Nephron (organoid): ENCODE measurements at regions not wholly inside any gene's neighbourhood (a gene's known extent, or its start where the extent isn't known, plus 50 kb on each side); places are given as distances from the start of the nearest gene placed in this dataset.

Experiments
- H3K27ac Mint-ChIP-seq, 3 experiments: 2 replicates each; pipeline ENCODE4 v1.8.0; 2020; ENCODE audit warnings: mixed read lengths in 3 of 3, mild to moderate bottlenecking in 2 of 3, moderate library complexity in 1 of 3
- H3K27me3 Mint-ChIP-seq: 2 replicates; pipeline ENCODE4 v1.8.0; 2021; ENCODE audit warnings: low read depth, mild to moderate bottlenecking, moderate library complexity, mixed read lengths
- H3K36me3 Mint-ChIP-seq: 2 replicates; pipeline ENCODE4 v1.8.0; 2020; ENCODE audit warnings: low read depth, mixed read lengths
- H3K4me1 Mint-ChIP-seq: 2 replicates; pipeline ENCODE4 v1.8.0; 2020; ENCODE audit warnings: mixed read lengths
- H3K4me3 Mint-ChIP-seq, 3 experiments: 2 replicates each; pipeline ENCODE4 v1.8.0; 2020; ENCODE audit warnings: mild to moderate bottlenecking in 3 of 3, mixed read lengths in 3 of 3, moderate library complexity in 2 of 3
- H3K9me3 Mint-ChIP-seq: 2 replicates; pipeline ENCODE4 v1.8.0; 2020; ENCODE audit warnings: mixed read lengths
- CTCF ChIP-seq, 3 experiments: fragments of 200-600 bp; sonication (generic); IDR thresholded peaks; one replicate each; pipeline ENCODE4 v1.5.0; 2021; ENCODE audit warnings: antibody characterized with exemption in 3 of 3; ENCODE audit not compliant: unreplicated experiment in 3 of 3

- TF ChIP-seq CTCF (IDR thresholded peaks at IDR 0.05; ENCODE audit: unreplicated experiment in 3 of 3): no peak
- Mint-ChIP-seq H3K27ac (peak overlapping the region in 1 of 3 experiments; percentile 13), H3K9me3 (no peaks in the 10 kb centered on the region), H3K4me1 (peaks cover 15% of the 10 kb centered on the region), H3K36me3 (no peaks in the 10 kb centered on the region), H3K27me3 (no peaks in the 10 kb centered on the region), H3K4me3 (no peak overlapping the region)
Measured at GRCh38 chr5:120007598-120007997, 378.2 kb downstream of the FAM170A start.

GRCh38 chr5:120012431-120012830 lies 383.1 kb downstream of the FAM170A start:
- H3K36me3 Mint-ChIP-seq: no peaks in the 10 kb centered on the region
- H3K4me3 Mint-ChIP-seq: no peak overlapping the region
- H3K27ac Mint-ChIP-seq: no peak overlapping the region
- H3K4me1 Mint-ChIP-seq: peaks cover 17% of the 10 kb centered on the region
- peaks cover 6% of the 10 kb centered on the region for H3K9me3 Mint-ChIP-seq
- TF ChIP-seq CTCF (IDR thresholded peaks at IDR 0.05; ENCODE audit: unreplicated experiment in 3 of 3): no peak
- H3K27me3 Mint-ChIP-seq: no peaks in the 10 kb centered on the region

- no peak for TF ChIP-seq CTCF (IDR thresholded peaks at IDR 0.05; ENCODE audit: unreplicated experiment in 3 of 3)
- Mint-ChIP-seq H3K9me3 (peaks cover 6% of the 10 kb centered on the region), H3K4me3 (no peak overlapping the region), H3K27me3 (no peaks in the 10 kb centered on the region), H3K4me1 (peaks cover 10% of the 10 kb centered on the region), H3K27ac (no peak overlapping the region), H3K36me3 (no peaks in the 10 kb centered on the region)
Measured at GRCh38 chr5:120014535-120014934, 385.2 kb downstream of the FAM170A start.

- peaks cover 6% of the 10 kb centered on the region for H3K9me3 Mint-ChIP-seq
- TF ChIP-seq CTCF (IDR thresholded peaks at IDR 0.05; ENCODE audit: unreplicated experiment in 3 of 3): no peak
- H3K4me3 Mint-ChIP-seq: no peak overlapping the region
- peaks cover 6% of the 10 kb centered on the region for H3K4me1 Mint-ChIP-seq
- H3K27me3 Mint-ChIP-seq: no peaks in the 10 kb centered on the region
- H3K36me3 Mint-ChIP-seq: no peaks in the 10 kb centered on the region
- no peak overlapping the region for H3K27ac Mint-ChIP-seq
Measured at GRCh38 chr5:120016717-120017382, 387.5 kb downstream of the FAM170A start.

GRCh38 chr5:120017513-120017912 lies 388.2 kb downstream of the FAM170A start:
- no peaks in the 10 kb centered on the region for H3K27me3 Mint-ChIP-seq
- H3K27ac Mint-ChIP-seq: no peak overlapping the region
- H3K4me3 Mint-ChIP-seq: no peak overlapping the region
- H3K4me1 Mint-ChIP-seq: peaks cover 6% of the 10 kb centered on the region
- H3K36me3 Mint-ChIP-seq: no peaks in the 10 kb centered on the region
- no peak for TF ChIP-seq CTCF (IDR thresholded peaks at IDR 0.05; ENCODE audit: unreplicated experiment in 3 of 3)
- H3K9me3 Mint-ChIP-seq: peaks cover 8% of the 10 kb centered on the region

- Mint-ChIP-seq H3K27ac (no peak overlapping the region), H3K27me3 (no peaks in the 10 kb centered on the region), H3K4me3 (no peak overlapping the region), H3K4me1 (no peaks in the 10 kb centered on the region), H3K9me3 (peaks cover 4% of the 10 kb centered on the region), H3K36me3 (no peaks in the 10 kb centered on the region)
- TF ChIP-seq CTCF (IDR thresholded peaks at IDR 0.05; ENCODE audit: unreplicated experiment in 3 of 3): no peak
Measured at GRCh38 chr5:120035181-120035580, 405.8 kb downstream of the FAM170A start.
